Esophagus muscularis mucosa (tissue), 2 donors: ENCODE measurements at regions not wholly inside any gene's neighbourhood (a gene's known extent, or its start where the extent isn't known, plus 50 kb on each side); places are given as distances from the start of the nearest gene placed in this dataset.

Experiments
- POLR2A ChIP-seq: fragments of 450-650 bp; IDR thresholded peaks from one replicate; pipeline ENCODE4 v1.6.1; 2017; ENCODE audit warnings: antibody characterized with exemption, moderate library complexity, mild to moderate bottlenecking, low read depth
- POLR2AphosphoS5 ChIP-seq, 2 donors: sonication (generic); formaldehyde crosslinking; IDR thresholded peaks; one replicate each; pipeline ENCODE4 v1.6.1; 2017; ENCODE audit warnings: antibody characterized with exemption in 2 of 2

DNA sequence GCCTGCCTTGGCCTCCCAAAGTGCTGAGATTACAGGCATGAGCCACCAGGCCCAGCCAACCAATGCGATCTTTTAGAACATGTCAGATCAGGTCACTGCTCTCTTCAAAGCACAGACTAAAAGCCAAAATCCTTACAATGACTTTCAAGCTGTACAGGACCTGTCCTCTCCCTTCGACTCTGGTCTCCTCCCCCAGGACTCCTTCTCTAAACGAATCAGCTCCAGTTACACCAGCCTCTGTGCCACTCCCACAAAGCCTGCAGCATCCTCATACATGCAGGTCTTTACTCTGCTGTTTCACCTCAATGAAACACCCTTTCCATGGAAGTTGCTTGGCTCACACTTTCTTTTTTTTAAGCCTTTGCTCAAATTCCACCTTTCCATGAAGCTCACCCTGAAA, 436.0 kb downstream of the METTL4 start:
- TF ChIP-seq POLR2AphosphoS5 (IDR thresholded peaks at IDR 0.05) = no peak
- no peak for TF ChIP-seq POLR2A
